Hematopoietic multipotent progenitor cell treated with erythropoietin and hydrocortisone succinate and interleukin-3 and kit ligand, for 8 days (in vitro differentiated cells): ENCODE measurements at regions not wholly inside any gene's neighbourhood (a gene's known extent, or its start where the extent isn't known, plus 50 kb on each side); places are given as distances from the start of the nearest gene placed in this dataset.
A peak's percentile ranks its signal among the peaks of the same experiment; 100 is the strongest.
"Not testable (repeated sequence)": the region's sequence is repeated elsewhere in the genome, so short reads cannot be mapped to it uniquely, and the experiment has no call there.

Experiments used
- DNase-seq: peaks from one replicate; pipeline ENCODE4 v3.0.0-alpha.2; 2015

DNA sequence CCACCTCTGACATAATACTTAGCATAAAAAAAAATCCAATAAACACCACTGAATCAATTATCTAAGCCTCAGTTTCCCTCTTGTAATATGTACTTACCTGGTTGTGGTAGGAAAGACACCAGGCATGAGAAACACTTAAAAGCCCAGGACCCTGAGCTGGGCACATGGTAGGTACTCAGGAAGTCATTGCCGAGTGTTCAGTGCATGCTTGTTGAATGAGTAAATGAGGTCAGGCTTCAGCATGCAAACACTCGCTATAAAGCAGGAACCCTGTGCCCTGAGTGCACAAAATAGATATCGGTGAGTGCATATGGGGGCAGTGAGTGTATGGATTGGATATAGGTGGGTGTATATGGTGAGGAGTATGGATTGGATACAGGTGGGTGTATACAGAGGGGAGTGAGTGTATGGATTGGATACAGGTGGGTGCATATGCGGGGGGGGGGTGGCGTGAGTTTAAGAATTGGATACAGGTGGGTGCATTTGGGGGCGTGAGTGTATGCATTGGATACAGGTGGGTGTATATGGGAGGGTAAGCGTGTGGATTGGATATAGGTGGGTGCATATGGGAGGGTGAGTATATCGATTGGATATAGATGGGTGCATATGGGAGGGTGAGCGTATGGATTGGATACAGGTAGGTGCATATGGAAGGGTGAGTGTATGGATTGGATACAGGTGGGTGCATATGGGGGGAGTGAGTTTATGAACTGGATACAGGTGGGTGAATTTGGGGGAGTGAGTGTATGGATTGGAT is 194.3 kb upstream of the MSX2 start:
- no peak for DNase-seq

DNA sequence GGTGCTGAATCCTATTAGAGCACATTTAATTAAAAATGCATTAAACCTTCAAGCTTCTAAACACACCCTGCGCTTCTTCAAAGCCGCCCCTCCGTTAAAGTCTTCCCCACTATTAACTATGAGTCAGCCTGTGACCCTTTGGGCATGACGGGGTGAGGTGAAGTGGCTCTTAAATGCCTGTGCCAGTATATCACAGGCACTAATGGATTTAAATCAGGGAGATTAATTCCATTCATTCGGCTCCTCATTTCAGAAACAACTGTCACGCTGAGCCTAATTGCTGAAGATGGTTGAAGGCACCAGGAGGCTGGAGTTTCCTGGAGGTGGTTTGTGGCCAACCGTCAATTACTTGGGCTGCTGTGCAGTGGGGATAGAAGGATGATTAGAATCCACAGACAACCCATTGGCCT is 192.6 kb upstream of the MSX2 start:
- DNase-seq: peak; percentile 21

DNA sequence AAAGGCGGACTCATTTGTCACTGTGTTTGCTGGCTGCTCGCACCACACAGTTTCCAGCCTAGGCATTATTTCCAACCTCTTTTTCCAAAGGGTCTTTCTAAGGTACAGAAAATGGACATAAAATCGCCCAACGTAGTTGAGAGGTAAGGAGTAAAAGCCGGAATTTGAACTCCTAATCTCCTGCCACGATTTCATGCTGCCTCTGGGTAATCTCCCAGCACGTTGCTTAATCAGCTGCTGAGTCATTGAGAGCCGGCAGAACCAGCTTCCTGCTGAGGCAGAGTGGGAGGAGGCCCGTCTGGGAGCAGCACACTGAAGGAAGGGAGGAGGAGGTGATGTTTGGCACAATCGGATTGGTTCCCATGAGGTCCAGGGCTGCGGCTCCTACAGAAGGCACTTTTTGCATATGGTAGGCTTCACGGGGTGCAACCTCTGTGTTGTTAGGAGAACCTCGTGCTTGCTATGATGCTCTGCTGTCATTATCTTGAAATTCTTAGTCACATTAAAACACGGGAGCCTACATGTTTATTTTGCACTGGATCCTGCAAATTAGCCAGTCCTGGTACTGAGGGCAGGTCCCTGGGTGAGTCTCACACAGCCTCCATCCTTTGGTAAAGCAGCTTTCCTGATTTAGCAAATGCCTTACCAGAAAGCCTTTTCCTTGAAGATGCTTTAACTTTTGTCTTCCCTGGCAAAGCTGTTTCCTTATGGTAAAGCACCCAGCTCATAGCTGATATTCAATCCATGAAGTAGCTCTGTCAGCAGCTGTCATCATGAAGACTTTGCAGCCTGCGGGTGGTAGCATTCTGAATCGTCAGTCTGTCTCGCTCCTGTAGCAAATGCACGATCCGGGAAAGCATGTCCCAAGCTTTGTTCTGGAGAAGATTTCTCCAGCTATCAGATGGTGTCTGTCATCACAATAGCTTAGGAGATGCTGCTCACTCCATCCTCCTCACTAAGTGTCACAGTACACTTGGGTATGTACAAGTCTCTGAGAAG is 191.6 kb upstream of the MSX2 start:
- peak; percentile 90 for DNase-seq

DNA sequence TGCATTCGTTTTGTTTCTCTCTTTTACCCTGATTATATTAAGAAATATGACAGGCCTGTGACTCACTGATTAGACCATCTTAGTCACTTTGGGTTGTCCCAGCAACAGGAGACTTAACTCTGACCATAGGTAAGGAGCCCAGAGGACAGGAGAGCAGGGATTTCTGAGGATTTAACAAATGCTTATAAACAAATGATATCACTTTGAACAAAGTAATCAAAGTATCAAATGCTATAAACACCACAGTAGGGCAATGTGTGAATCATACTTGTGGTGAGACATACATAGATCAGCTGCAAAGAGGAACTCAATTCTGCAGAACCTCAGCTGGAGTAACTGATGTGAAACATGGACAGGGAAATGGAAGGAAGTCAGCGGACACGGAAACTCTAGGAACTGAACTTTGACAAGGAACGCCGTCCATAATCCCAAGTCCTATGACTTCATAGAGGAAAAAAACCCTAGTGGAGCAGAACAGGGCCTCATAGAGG is 190.6 kb upstream of the MSX2 start:
- DNase-seq: no peak

DNA sequence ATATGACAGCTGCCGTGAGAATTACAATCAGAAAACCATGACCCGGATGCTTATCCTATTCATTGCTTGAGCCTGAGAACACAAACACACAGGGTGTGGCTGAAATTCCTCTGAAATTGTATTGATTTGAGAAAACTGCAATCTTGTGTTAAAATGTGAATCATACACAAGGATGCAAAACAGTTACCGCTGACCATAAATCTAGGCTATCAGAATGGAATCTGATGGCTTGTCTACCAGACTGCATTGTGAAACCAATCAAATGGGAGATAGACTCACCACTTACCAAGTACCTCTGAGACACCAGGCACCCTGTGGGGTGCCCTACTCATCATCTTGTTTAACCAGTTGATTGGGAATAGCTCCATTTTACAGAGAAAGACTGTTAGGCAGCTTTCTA is 188.7 kb upstream of the MSX2 start:
- DNase-seq: no peak

DNA sequence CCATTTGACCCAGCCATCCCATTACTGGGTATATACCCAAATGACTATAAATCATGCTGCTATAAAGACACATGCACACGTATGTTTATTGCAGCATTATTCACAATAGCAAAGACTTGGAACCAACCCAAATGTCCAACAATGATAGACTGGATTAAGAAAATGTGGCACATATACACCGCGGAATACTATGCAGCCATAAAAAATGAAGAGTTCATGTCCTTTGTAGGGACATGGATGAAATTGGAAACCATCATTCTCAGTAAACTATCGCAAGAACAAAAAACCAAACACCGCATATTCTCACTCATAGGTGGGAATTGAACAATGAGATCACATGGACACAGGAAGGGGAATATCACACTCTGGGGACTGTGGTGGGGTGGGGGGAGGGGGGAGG is 184.6 kb upstream of the MSX2 start:
- not testable (repeated sequence) for DNase-seq

DNA sequence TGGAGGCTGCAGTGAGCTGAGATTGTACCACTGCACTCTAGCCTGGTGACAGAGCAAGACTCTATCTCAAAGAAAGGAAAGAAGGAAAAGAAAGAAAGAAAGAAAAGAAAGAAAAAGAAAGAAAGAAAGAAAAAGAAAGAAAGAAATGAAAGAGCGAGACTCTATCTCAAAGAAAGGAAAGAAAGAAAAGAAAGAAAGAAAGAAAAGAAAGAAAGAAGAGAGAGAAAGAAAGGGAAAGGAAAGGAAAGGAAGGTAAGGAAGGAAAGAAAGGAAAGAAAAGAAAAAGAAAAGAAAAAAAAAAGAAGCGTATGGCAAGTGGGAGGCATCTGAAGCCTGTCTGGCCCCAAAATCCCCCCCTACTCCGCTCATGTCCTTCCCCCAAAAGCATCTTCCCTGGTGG is 182.3 kb upstream of the MSX2 start:
- no peak for DNase-seq

DNA sequence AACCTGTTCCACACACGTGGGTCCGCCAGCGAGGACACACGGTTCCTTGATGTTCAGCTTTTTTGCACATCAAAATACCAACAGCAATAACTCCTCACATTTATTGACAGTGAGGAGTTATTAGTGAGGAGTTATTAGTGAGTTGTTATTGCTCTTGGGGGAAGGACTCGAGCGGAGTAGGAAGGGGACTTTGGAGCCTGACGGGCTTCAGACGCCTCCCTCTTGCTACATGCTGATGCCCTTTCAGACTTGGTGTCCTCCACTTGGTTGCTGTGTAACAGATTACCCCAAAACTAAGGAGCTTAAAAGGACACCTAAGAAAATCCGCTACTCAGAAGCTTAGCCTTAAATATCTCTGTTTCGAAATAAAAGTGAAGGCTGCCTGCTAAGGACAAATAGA is 181.9 kb upstream of the MSX2 start:
- DNase-seq: no peak

DNA sequence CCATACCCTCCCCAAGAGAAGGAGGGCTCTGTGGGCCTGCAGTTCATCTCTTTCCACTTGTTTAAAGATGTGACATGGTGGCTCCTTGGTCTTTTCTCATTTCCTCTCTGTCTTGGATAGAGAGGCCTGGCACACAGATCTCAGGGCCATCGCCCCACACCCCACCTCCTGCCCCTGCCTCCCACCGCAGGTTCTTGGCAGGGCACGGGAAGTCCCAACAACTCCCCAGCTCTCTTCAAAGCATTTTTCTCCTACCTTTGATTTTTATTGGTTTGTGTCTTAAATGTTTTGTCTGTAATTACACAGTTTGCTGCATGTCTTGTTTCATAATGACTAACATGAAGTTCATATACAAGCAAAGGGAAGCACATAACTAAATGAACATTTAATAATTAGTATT is 178.5 kb upstream of the MSX2 start:
- DNase-seq: no peak

DNA sequence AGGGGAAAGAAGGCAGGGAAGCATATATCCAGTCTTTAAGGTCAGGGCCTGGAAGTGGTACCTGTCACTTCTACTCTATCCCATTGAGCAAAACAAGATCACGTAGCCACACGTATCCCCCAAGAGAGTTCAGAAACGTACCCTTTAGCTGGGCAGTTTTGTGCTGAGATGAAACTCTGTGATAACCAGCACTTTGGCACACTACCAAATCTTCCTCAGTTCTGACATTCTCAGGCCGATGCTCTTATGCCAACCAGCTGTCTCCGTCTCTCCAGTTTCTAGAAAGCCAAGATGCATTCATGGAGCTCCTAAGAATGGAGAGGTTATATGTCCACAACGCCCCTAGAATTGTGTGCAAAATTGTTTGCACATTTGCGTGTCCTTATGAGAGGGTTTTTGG is 176.6 kb upstream of the MSX2 start:
- no peak for DNase-seq

DNA sequence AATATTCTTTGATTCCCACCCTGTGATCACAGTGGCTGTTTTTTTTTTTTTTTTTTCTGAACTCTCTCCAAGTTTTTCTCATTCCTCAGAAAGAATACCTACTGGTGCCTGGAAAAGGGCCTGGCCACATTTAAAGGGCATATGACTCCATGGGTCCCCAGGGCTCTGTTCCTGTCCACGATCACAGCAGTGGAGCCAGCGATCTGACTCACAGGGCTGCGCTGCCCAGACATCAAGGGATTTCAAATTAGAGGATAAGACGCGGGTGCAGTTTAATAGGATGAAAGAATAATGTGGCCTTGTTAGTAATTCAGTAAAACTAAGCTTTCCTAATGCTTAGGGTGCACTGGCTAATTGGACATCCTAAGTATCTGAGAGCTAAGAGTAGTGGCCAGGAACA is 175.1 kb upstream of the MSX2 start:
- no peak for DNase-seq

DNA sequence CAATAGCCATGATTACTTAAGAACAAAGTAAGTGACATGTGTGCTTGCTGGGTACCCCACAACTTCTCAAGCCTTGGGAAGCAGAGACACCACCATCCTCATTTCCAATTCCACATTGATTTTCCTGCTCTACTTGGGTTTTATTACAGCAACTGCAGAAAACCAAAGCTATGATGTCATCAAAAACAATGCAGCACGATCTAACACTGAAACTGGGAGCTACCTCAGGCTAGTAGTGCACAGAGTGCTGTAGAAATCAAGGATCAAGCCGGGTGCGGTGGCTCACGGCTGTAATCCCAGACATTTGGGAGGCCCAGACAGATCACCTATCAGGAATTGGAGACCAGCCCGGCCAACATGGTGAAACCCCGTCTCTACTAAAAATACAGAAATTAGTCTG is 174.4 kb upstream of the MSX2 start:
- DNase-seq: no peak

DNA sequence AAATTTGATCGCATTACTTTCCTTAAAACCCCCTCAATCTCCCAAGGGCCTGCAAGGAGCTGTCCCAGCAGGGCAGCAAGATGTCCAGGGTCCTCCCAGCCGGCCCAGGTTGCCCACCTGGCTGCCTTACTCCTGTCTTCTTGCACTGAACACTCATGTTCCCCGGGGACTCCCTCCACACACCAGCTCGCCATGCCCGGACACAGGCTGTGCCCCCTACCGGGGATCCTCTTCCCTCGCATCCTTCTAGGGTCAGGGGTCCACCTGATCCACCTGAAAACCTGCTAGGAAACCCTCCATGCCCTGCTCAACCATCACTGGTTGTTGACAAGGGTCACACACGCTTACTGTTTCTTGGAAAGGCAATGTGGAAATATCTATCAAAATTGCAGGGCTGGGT is 172.0 kb upstream of the MSX2 start:
- DNase-seq: peak; percentile 17

DNA sequence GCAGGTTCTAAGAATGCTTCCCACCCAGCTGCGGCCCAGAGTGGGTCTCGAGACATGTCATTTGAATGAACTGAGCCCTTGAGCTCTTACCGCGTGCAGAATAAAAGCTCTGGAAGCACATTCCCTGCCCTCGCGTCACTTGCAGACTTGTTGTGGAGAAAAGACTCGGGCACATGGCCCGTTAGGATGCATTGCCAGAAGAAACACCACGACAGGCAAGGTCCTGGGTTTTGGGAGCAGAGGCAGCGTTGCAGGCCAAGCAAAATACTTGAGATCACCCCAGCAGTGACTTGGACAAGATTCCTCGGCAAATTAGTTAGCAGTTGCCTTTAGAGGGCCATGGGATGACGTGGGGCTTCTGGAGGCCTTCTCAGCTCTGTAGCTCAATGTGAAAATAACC is 170.8 kb upstream of the MSX2 start:
- no peak for DNase-seq

DNA sequence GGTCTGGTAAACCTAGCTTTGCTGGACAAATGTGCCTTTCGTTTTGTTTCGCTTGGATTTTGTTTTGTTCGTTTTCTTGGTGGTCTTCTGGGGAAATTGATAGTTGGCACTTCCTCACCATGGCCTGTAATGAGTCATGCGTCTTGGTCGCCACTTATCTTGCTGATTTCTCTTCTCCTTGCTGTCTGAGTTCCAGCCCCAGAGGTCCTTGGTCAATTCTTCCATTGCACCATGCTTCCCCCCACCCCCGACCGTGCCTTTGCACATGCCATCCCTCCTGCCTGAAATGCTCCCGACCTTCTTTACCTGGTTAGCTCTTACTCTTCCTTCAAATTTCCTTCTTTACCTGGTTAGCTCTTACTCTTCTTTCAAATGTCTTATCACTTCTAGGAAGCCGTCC is 168.7 kb upstream of the MSX2 start:
- no peak for DNase-seq

DNA sequence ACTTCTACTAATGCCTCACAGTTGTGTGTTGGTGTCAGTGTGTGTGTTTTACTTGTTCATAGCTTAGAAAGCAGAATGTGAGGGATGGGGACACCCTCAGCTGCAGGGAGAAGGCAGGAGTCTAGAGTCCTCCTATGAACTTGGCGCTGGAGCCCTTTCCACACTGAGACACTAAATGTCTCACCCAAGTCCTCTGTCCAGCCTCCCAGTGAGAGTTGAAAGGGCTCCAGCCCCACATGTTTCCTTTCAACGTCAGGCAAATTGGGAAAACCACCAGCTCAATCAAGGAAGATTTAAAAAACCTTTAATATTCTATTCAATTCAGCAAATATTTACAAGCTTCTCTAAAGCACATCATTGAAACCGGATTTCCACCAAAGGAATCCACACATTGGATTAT is 167.6 kb upstream of the MSX2 start:
- DNase-seq: no peak

DNA sequence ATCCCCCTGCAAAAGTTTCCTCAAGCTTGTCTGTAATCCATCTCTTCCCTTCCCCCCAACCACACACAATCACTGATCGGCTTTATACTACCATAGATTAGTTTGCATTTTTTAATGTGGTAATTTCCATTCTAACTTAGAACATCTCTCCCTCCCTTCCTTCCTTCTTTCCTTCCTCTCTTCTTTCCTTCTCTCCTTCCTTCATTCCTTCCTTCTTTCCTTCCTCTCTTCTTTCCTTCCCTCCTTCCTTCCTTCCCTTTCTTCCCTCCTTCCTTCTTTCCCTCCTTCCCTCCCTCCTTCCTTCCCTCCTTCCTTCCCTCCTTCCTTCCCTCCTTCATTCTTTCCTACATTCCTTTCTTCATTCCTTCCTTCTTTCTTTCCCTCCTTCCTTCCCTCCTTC is 166.2 kb upstream of the MSX2 start:
- no peak for DNase-seq

DNA sequence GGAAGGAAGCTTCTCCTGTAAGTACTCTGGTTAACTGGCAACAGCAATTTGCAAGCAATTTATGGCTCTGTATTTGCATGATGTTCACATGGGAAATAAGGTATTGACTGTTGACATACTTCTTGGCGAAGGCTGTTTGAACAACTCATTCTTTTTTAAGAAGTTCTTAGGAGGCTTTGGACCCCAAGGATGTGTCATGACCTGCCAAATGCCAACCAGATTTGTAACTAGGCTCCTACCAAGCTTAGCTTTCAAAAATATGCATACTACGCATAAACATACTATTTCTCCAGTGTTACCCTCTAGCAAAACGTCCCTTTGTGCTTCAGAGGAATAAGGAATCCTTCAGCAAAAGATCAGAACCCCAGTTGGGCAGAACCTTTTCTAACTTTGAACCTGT is 165.2 kb upstream of the MSX2 start:
- DNase-seq: no peak

DNA sequence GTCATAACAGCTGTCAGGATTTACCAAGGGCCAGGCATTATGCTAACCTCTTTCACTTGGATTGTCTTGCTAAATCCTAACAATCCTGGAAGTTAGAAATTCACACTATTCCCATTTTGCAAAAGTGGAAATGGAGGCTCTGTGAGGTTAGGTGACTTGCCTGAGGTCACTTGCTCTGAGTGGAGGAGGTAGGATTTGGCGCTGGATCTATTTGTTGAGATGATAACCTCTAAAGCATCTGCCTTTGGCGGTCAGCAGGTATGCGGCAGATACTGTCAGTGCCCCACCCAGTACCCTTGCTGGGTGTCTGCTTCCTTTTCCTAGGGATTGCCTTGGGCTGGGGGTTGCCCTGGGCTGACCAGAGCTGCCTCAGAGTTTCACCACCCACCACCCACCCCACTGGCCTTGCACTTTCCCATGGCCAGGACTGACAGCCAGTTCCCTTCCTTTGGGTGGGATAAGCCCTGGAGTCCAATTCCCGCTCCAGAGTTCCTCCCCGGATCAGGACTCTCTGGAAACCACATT is 164.8 kb upstream of the MSX2 start:
- DNase-seq: no peak

DNA sequence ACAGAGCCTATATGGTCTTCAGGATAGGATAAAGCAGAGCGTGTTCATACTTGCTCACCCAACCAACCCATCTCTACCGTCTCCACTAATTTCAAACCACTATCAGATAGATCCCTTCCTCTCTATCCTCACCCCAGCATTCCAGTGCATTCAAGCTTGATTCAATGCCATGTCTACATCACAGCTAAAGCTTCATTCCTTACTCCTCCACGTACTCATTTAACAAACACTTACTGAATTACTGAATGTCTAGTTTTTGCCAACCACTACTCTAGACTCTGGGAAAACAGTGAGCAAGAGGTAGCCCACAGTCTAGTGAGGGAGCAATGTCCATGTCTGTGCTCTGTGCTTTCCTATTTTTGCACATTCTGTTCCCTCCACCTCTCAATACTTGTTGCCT is 163.5 kb upstream of the MSX2 start:
- DNase-seq: no peak

DNA sequence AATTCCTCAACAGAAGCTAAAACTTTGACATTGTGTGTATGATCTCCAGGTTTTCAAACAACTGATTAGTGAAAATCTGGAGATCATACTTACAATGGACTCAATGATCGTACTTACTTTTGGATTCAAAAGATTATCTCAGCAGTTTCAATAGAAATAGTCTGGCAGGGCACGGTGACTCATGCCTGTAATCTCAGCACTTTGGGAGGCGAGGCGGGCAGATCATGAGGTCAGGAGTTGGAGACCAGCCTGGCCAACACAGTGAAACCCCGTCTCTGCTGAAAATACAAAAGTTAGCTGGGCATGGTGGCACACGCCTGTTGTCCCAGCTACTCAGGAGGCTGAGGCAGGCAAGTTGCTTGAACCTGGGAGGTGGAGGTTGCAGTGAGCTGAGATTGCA is 161.3 kb upstream of the MSX2 start:
- DNase-seq: not testable (repeated sequence)

DNA sequence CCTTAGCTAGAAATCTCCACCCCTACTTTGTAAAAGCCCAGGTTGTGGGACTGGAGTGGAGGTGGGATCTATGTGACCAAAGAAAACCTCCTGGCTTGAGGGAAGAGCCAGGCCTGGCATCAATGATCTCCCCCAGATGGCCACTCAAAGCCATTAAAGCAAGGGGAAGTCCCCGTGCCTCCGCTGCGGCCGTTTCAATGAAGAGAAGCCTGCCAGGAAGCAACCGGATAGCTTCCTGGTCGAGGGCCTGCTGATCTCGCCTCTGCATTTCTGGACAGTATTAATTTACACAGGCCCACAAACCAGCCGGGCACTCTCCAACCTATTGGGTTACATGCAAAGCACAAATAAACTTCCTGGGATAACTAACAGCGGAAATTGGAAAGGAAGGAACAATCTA is 160.5 kb upstream of the MSX2 start:
- no peak for DNase-seq

DNA sequence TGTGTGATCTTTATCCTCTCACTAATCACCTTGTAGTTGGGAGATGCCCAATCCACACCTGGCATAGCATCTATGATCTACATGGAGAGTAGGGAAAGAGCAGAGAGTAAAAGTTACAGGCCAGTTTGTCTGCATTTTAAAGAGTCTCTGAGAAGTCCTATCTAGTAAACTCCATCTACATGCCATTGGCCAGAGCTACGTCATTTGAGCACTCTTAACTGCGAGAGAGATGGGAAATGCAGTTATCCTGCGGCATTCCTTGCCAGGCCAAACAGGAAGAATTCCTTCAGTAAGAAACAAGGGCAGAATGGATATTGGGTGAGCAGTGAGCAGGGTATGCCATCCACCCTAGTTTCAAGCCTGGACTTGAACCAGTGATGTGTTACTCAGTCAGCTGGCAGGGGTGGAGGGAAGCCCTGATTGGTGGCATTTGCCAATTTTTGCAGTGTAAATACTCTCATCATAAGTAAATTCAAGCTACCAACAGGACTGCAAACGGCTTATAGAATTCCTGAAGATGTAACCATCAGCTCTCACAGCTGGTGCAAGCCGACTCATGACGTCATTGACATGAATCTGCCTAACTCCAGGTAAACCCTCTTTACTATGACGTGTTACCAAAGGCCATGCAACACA is 156.8 kb upstream of the MSX2 start:
- DNase-seq: no peak
